ENCODE measurements at regions not wholly inside any gene's neighbourhood (a gene's known extent, or its start where the extent isn't known, plus 50 kb on each side); places are given as distances from the start of the nearest gene placed in this dataset.

GRCh38 chr2:177118636-177119035 lies 94.0 kb upstream of the HNRNPA3 start:
- DNase-seq (ENCODE audit: low spot score), result no peak

- no peak for DNase-seq (ENCODE audit: low spot score)
Observed at GRCh38 chr2:177119099-177119498, 93.5 kb upstream of the HNRNPA3 start.

- no peak for DNase-seq (ENCODE audit: low spot score)
Observed at GRCh38 chr2:177123048-177123447, 89.5 kb upstream of the HNRNPA3 start.

- no peak for DNase-seq (ENCODE audit: low spot score)
Observed at GRCh38 chr2:177124371-177124770, 88.2 kb upstream of the HNRNPA3 start.

- no peak for DNase-seq (ENCODE audit: low spot score)
Observed at GRCh38 chr2:177127821-177128220, 84.8 kb upstream of the HNRNPA3 start.

- no peak for DNase-seq (ENCODE audit: low spot score)
Observed at GRCh38 chr2:177129610-177130009, 83.0 kb upstream of the HNRNPA3 start.

GRCh38 chr2:177131858-177132257 lies 80.7 kb upstream of the HNRNPA3 start:
- DNase-seq (ENCODE audit: low spot score), result no peak

- no peak for DNase-seq (ENCODE audit: low spot score)
Observed at GRCh38 chr2:177138823-177139222, 73.8 kb upstream of the HNRNPA3 start.

- no peak for DNase-seq (ENCODE audit: low spot score)
Observed at GRCh38 chr2:177141866-177142265, 70.7 kb upstream of the HNRNPA3 start.

- DNase-seq (ENCODE audit: low spot score), result no peak
Observed at GRCh38 chr2:177143444-177143843, 69.2 kb upstream of the HNRNPA3 start.

GRCh38 chr2:177147093-177147694 lies 65.4 kb upstream of the HNRNPA3 start:
- no peak for DNase-seq (ENCODE audit: low spot score)

- no peak for DNase-seq (ENCODE audit: low spot score)
Observed at GRCh38 chr2:177147834-177148445, 64.7 kb upstream of the HNRNPA3 start.

GRCh38 chr2:177148477-177149154 lies 64.0 kb upstream of the HNRNPA3 start:
- DNase-seq (ENCODE audit: low spot score), result peak; percentile 87

GRCh38 chr2:177149155-177149503 lies 63.5 kb upstream of the HNRNPA3 start:
- no peak for DNase-seq (ENCODE audit: low spot score)

- no peak for DNase-seq (ENCODE audit: low spot score)
Observed at GRCh38 chr2:177153805-177154204, 58.8 kb upstream of the HNRNPA3 start.

GRCh38 chr2:177154809-177155208 lies 57.8 kb upstream of the HNRNPA3 start:
- no peak for DNase-seq (ENCODE audit: low spot score)

- no peak for DNase-seq (ENCODE audit: low spot score)
Observed at GRCh38 chr2:177155631-177156030, 57.0 kb upstream of the HNRNPA3 start.

- DNase-seq (ENCODE audit: low spot score), result no peak
Observed at GRCh38 chr2:177161741-177162460, 50.7 kb upstream of the HNRNPA3 start.

Data from ecto neural progenitor cell (in vitro differentiated cells).